NCI-H2029 (cell line): ENCODE measurements at regions not wholly inside any gene's neighbourhood (a gene's known extent, or its start where the extent isn't known, plus 50 kb on each side); places are given as distances from the start of the nearest gene placed in this dataset.
"Not testable (repeated sequence)": the region's sequence is repeated elsewhere in the genome, so short reads cannot be mapped to it uniquely, and the experiment has no call there.

Experiments used
- DNase-seq: peaks from one replicate; lab custom pipeline; 2025; lab: John Stamatoyannopoulos, UW

- no peak for DNase-seq
Observed at GRCh38 chr2:16755442-16755841, 89.8 kb upstream of the CYRIA start.

GRCh38 chr2:16753025-16753424 lies 87.4 kb upstream of the CYRIA start:
- DNase-seq, result not testable (repeated sequence)

GRCh38 chr2:16750925-16751214 lies 85.2 kb upstream of the CYRIA start:
- not testable (repeated sequence) for DNase-seq

GRCh38 chr2:16750175-16750924 lies 84.7 kb upstream of the CYRIA start:
- DNase-seq, result no peak

GRCh38 chr2:16748511-16749266 lies 83.1 kb upstream of the CYRIA start:
- DNase-seq, result not testable (repeated sequence)

- DNase-seq, result no peak
Observed at GRCh38 chr2:16747689-16748088, 82.1 kb upstream of the CYRIA start.

- DNase-seq, result no peak
Observed at GRCh38 chr2:16747257-16747656, 81.6 kb upstream of the CYRIA start.

GRCh38 chr2:16746833-16747232 lies 81.2 kb upstream of the CYRIA start:
- DNase-seq, result no peak

GRCh38 chr2:16746329-16746728 lies 80.7 kb upstream of the CYRIA start:
- no peak for DNase-seq

- DNase-seq, result no peak
Observed at GRCh38 chr2:16745466-16745865, 79.8 kb upstream of the CYRIA start.

GRCh38 chr2:16744521-16744920 lies 78.9 kb upstream of the CYRIA start:
- no peak for DNase-seq

- no peak for DNase-seq
Observed at GRCh38 chr2:16742026-16742425, 76.4 kb upstream of the CYRIA start.

GRCh38 chr2:16741498-16741897 lies 75.9 kb upstream of the CYRIA start:
- no peak for DNase-seq

- DNase-seq, result no peak
Observed at GRCh38 chr2:16739778-16740581, 74.3 kb upstream of the CYRIA start.

- no peak for DNase-seq
Observed at GRCh38 chr2:16738361-16739225, 73.0 kb upstream of the CYRIA start.

- DNase-seq, result no peak
Observed at GRCh38 chr2:16737812-16738211, 72.2 kb upstream of the CYRIA start.

GRCh38 chr2:16736633-16737032 lies 71.0 kb upstream of the CYRIA start:
- no peak for DNase-seq

GRCh38 chr2:16729335-16729734 lies 63.7 kb upstream of the CYRIA start:
- DNase-seq, result no peak

- DNase-seq, result no peak
Observed at GRCh38 chr2:16728351-16729136, 62.9 kb upstream of the CYRIA start.

- DNase-seq, result not testable (repeated sequence)
Observed at GRCh38 chr2:16727849-16728248, 62.2 kb upstream of the CYRIA start.

- no peak for DNase-seq
Observed at GRCh38 chr2:16727256-16727655, 61.6 kb upstream of the CYRIA start.
